Mammary epithelial cell (primary cell): ENCODE measurements at regions not wholly inside any gene's neighbourhood (a gene's known extent, or its start where the extent isn't known, plus 50 kb on each side); places are given as distances from the start of the nearest gene placed in this dataset.

Experiments
- CTCF ChIP-seq, 2 donors: IDR thresholded peaks in 1 of 2; conservative IDR thresholded peaks in 1 of 2; 2 replicates each; pipeline ENCODE4 v1.5.1; 2011 to 2012; ENCODE audit warnings: inconsistent platforms in 2 of 2, low read length in 2 of 2, mild to moderate bottlenecking in 2 of 2, control low read depth in 1 of 2, low read depth in 1 of 2; ENCODE audit not compliant: insufficient read depth in 1 of 2; ENCODE audit errors: extremely low read depth in 1 of 2
- EZH2 ChIP-seq: IDR thresholded peaks from 2 replicates; pipeline ENCODE4 v1.6.1; 2012; ENCODE audit warnings: low read length, inconsistent platforms, borderline replicate concordance

- no peak for TF ChIP-seq CTCF (conservative IDR thresholded peaks at IDR 0.05 in 1 of 2, IDR thresholded peaks at IDR 0.05 in 1 of 2; ENCODE audit: extremely low read depth in 1 of 2, insufficient read depth in 1 of 2, low read depth in 1 of 2, low read length in 2 of 2)
- TF ChIP-seq EZH2, result no peak
Measured at GRCh38 chr18:22800551-22800951, 132.6 kb upstream of the RBBP8 start.
